IPS-NIHi11 (cell line): ENCODE measurements at regions not wholly inside any gene's neighbourhood (a gene's known extent, or its start where the extent isn't known, plus 50 kb on each side); places are given as distances from the start of the nearest gene placed in this dataset.
"Not testable (repeated sequence)": the region's sequence is repeated elsewhere in the genome, so short reads cannot be mapped to it uniquely, and the experiment has no call there.

Experiments
- DNase-seq: peaks from one replicate; pipeline ENCODE4 v3.0.0; 2012; ENCODE audit warnings: mixed read lengths, low spot score

DNA sequence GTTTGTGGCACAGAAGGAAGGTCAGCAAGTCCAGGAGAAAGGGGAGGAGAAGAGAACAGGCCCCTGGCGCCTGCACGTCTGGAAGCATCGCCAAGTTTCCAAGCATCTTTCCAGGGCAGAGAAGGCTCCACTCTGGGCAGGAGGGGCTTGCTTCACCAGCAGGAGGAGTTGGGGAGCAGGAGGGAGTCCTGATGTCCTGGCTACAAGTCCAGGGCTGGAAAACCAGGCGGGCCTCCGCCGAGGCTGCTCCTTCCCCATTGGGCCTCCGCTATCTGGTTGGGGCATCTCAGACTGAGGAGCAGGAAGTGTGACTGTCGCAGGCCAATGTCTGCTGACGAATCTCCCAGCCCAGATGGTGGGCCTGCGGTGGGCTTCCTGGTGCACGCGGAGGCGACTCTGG lies 421.9 kb downstream of the PREX1 start:
- DNase-seq: peak; percentile 46

- DNase-seq: no peak
Measured at GRCh38 chr20:48404598-48404997, 423.2 kb downstream of the PREX1 start.

DNA sequence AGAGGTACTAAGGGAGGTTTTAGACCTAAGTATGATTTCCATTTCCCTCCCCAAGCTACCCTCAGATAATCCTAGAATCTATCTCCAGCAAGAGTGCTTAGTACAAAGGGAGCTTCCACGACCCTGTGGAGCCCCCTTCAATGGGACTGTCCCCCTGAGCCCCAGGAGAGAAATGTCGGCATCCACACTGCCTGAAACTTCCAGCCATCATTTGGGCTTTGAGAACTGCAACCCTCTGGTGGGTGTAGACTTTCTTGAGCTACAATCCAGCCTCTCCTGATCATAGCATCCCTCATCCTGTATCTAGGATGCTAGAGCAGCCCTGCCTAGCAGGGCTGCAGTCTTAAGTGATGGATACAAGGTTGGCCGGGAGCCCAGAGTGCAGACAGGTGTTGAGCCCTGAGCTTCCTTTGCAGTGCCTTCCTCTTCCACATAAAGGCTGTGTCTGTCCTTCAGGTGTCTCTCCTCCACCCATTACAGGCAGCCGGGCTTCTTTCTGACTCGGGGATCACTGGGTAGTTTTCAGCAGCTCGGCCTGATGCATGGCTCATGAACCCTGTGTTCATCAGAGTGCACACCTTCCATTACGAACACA lies 424.5 kb downstream of the PREX1 start:
- DNase-seq: no peak

- DNase-seq: no peak
Measured at GRCh38 chr20:48401359-48401758, 426.4 kb downstream of the PREX1 start.

GRCh38 chr20:48400009-48400408 lies 427.8 kb downstream of the PREX1 start:
- DNase-seq: no peak

- no peak for DNase-seq
Measured at GRCh38 chr20:48398506-48399449, 429.0 kb downstream of the PREX1 start.

DNA sequence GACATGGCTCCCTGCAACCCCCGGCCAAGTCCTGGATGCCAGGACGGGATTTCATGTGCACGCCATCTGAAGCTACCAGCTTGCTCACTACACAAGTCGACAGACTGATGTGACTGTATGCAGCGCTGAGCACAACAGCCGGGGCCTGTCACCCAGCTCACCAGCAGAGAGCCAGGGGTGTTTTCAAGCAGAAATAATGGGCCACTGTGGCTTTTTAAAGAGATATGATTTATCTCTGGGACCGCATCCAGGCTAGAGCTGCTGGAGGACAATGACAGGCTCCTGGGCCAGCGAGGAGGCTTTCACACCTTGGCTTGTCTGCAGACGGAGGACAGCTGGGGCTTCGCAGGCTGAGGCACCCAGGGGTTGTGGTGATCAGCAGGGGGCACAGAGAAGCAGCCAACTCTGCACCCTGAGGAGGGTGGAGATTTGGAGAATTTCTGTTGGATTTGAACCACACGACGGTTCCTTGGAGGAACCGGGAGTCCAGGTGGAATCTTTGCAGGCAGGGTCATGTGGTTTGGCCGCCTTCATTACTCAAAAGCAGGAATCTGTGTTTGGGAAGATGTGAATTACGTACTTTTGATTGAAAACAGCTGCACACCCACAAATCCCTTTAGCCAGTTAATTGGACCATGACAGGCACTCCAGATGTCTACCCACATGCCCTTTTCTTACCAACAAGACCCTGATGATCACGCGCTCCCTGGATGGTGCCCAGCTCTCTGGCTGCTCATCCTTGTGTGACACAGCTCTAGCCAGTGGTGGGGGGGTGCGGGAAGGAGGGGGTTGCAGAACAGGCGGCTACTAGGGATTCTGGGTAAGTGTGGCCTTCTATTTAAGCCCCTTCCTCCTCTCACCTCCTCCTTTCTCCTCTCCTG lies 430.6 kb downstream of the PREX1 start:
- DNase-seq: not testable (repeated sequence)

DNA sequence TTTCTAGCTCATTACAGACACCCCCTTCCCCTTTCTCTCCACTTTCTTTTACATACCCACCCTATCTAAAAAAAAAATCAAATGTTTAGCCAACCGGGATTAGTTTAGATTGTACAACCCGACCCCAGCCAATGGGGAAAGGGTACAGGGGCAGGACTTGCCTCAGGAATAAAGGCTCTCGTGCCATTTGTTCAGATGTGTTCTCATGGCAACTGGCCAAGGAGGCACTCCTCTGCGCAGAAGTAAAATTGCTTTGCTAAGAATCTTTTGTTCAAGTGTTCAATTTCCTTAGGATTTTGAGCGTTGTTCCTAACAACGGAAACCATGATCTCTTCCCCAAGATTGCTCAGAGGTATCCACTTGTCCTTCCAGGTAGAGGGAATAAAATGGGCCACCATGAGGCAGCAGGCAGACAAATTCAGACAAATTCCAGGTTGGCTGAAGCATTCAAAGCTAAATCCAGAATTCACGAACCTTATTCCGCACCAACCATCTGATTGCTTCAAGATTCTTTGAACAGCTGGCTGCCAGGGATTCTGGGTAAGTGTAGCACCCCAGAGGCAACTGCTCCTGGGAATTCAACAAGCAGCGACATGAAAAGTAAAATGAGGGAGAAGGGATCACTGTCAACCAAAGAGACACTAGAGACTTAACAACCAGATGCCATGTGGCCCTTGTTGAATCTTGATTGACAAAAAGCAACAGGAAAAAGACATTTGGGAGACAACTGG lies 431.8 kb downstream of the PREX1 start:
- DNase-seq: no peak

- DNase-seq: no peak
Measured at GRCh38 chr20:48394415-48395081, 433.3 kb downstream of the PREX1 start.

DNA sequence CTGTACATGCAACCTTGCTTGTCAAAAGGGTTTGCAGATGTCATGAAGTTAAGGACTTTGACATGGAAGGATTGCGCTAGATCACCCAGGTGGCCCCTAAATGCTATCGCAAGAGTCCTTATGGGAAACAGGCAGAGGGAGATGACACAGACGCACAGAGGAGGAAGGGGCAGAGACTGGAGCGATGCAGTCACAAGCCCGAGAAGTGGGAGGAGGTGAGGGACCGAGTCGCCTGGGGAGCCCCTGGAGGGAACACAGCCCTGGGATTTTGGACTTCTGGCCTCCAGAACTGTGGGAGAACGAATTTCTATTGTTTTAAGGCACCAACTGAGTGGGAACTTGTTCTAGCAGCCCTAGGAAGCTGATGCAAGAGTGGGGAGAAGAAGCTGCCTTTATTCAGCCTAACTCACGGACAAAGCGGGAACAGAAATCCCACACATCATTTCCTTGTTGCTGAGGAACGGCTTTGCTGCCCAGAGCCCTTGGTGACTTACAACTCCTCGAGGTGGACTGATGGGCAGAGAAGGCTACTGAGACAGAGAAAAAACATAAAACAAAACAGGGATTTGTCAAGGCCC lies 434.0 kb downstream of the PREX1 start:
- no peak for DNase-seq

DNA sequence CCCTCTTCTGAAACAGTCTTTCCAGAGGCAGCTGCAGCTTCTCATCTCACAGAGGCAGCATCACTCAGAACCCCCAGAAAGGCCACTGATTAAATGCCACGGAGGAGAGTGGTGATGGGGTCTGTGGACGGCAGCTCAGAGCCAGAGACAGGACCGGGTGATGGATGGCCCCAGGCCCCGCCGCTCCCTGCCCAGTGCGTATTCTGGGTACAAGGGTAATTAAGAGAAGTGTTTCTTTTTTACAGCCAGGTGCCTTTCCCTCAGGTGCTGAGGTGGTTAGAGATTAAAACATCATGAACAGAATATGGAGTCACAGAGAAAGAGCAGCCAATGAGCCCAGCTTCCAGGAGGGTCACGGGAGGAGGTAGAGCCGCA lies 434.5 kb downstream of the PREX1 start:
- DNase-seq: no peak

GRCh38 chr20:48392407-48393310 lies 435.1 kb downstream of the PREX1 start:
- DNase-seq: no peak

- no peak for DNase-seq
Measured at GRCh38 chr20:48390981-48391380, 436.8 kb downstream of the PREX1 start.

DNA sequence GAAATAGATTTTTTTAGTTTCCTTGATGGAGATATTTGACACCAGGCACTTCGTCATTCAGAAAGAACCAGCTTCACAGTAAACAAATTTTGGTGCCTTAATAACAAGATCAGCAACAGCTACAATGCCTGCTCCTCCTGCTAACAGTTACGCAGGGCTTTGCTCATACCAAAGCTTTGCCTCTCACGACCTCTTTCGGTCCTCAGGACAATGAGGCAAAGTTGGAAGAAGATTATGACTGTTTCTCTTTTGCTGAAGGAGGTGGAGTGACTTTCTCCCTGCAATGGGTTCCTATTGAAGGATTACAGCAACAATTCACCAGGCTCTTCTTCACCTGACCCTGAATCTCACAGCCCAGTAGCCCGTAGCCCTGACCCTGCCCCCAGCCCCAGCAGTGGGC lies 440.1 kb downstream of the PREX1 start:
- DNase-seq: no peak

DNA sequence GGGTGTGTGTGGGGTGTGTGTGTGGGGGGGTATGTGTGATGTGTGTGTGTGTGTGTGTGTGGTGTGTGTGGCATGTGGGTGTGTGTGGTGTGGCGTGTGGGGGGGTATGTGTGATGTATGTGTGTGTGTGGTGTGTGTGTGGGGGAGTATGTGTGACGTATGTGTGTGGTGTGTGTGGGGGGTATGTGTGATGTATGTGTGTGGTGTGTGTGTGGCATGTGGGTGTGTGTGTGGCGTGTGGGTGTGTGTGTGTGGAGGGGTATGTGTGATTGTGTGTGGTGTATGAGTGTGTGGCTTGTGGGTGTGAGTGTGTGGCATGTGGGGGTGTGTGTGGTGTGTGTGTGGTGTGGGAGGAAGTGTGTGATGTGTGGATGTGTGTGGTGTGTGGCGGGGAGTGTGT lies 442.3 kb downstream of the PREX1 start:
- no peak for DNase-seq

- DNase-seq: no peak
Measured at GRCh38 chr20:48385114-48385513, 442.7 kb downstream of the PREX1 start.

- DNase-seq: peak; percentile 86
Measured at GRCh38 chr20:48384147-48384818, 443.5 kb downstream of the PREX1 start.

- no peak for DNase-seq
Measured at GRCh38 chr20:48383252-48383651, 444.5 kb downstream of the PREX1 start.

GRCh38 chr20:48382304-48382703 lies 445.5 kb downstream of the PREX1 start:
- no peak for DNase-seq
